ENCODE measurements at regions not wholly inside any gene's neighbourhood (a gene's known extent, or its start where the extent isn't known, plus 50 kb on each side); places are given as distances from the start of the nearest gene placed in this dataset.
"Not testable (repeated sequence)": the region's sequence is repeated elsewhere in the genome, so short reads cannot be mapped to it uniquely, and the experiment has no call there.

- H3K27ac Mint-ChIP-seq; H3K27ac ChIP-seq (ENCODE audit: low read depth, low read length); H3K9me3 ChIP-seq (ENCODE audit: control insufficient read depth in 2 of 3, low read length in 3 of 3); H3K4me1 Mint-ChIP-seq; H3K27me3 Mint-ChIP-seq; H3K27me3 ChIP-seq (ENCODE audit: control insufficient read depth in 2 of 2, insufficient read depth in 2 of 2, low read length in 2 of 2); DNase-seq; intact Hi-C loops (cut with micrococcal nuclease); H3K9me3 Mint-ChIP-seq; POLR2A ChIA-PET; H3K4me3 ChIP-seq (ENCODE audit: low read length); H3K4me1 ChIP-seq (ENCODE audit: control insufficient read depth in 2 of 2, insufficient read depth in 2 of 2, low read length in 2 of 2); CTCF ChIA-PET; H3K4me3 Mint-ChIP-seq; ATAC-seq; H3K36me3 Mint-ChIP-seq; H3K36me3 ChIP-seq (ENCODE audit: control insufficient read depth in 2 of 3, insufficient read depth in 3 of 3, low read length in 3 of 3): not testable (repeated sequence)
Measured at GRCh38 chrY:26167332-26167731, 545.4 kb downstream of the CDY1 start.

GRCh38 chrY:26179326-26179725 lies 557.4 kb downstream of the CDY1 start:
- not testable (repeated sequence) for H3K4me1 ChIP-seq (ENCODE audit: control insufficient read depth in 2 of 2, insufficient read depth in 2 of 2, low read length in 2 of 2)

GRCh38 chrY:26224974-26225373 lies 603.1 kb downstream of the CDY1 start:
- DNase-seq; H3K36me3 ChIP-seq (ENCODE audit: control insufficient read depth in 2 of 3, insufficient read depth in 3 of 3, low read length in 3 of 3); H3K4me1 Mint-ChIP-seq; H3K4me3 ChIP-seq (ENCODE audit: low read length); ATAC-seq; intact Hi-C loops (cut with micrococcal nuclease); H3K27me3 ChIP-seq (ENCODE audit: control insufficient read depth in 2 of 2, insufficient read depth in 2 of 2, low read length in 2 of 2); H3K27ac Mint-ChIP-seq; POLR2A ChIA-PET; CTCF ChIA-PET; H3K27ac ChIP-seq (ENCODE audit: low read depth, low read length); H3K9me3 ChIP-seq (ENCODE audit: control insufficient read depth in 2 of 3, low read length in 3 of 3); H3K27me3 Mint-ChIP-seq; H3K36me3 Mint-ChIP-seq; H3K9me3 Mint-ChIP-seq; H3K4me1 ChIP-seq (ENCODE audit: control insufficient read depth in 2 of 2, insufficient read depth in 2 of 2, low read length in 2 of 2); H3K4me3 Mint-ChIP-seq: not testable (repeated sequence)

More at GRCh38 chrY:26179326-26179725, 557.4 kb downstream of the CDY1 start:
- H3K27me3 ChIP-seq (ENCODE audit: control insufficient read depth in 2 of 2, insufficient read depth in 2 of 2, low read length in 2 of 2); intact Hi-C loops (cut with micrococcal nuclease); H3K36me3 ChIP-seq (ENCODE audit: control insufficient read depth in 2 of 3, insufficient read depth in 3 of 3, low read length in 3 of 3); POLR2A ChIA-PET; H3K9me3 Mint-ChIP-seq; H3K4me3 Mint-ChIP-seq; H3K27ac ChIP-seq (ENCODE audit: low read depth, low read length); DNase-seq; H3K27ac Mint-ChIP-seq; H3K4me1 Mint-ChIP-seq; H3K4me3 ChIP-seq (ENCODE audit: low read length); H3K36me3 Mint-ChIP-seq; CTCF ChIA-PET; H3K27me3 Mint-ChIP-seq; H3K9me3 ChIP-seq (ENCODE audit: control insufficient read depth in 2 of 3, low read length in 3 of 3); ATAC-seq: not testable (repeated sequence)

GRCh38 chrY:26225468-26225867 lies 603.6 kb downstream of the CDY1 start:
- DNase-seq, POLR2A ChIA-PET, H3K27ac Mint-ChIP-seq: not testable (repeated sequence)

GRCh38 chrY:26240944-26241343 lies 619.0 kb downstream of the CDY1 start:
- CTCF ChIA-PET; POLR2A ChIA-PET; H3K9me3 Mint-ChIP-seq; H3K4me1 Mint-ChIP-seq; H3K27ac ChIP-seq (ENCODE audit: low read depth, low read length); H3K27me3 ChIP-seq (ENCODE audit: control insufficient read depth in 2 of 2, insufficient read depth in 2 of 2, low read length in 2 of 2); H3K27ac Mint-ChIP-seq; ATAC-seq; H3K36me3 Mint-ChIP-seq; DNase-seq; H3K4me1 ChIP-seq (ENCODE audit: control insufficient read depth in 2 of 2, insufficient read depth in 2 of 2, low read length in 2 of 2); H3K4me3 ChIP-seq (ENCODE audit: low read length); H3K4me3 Mint-ChIP-seq; H3K27me3 Mint-ChIP-seq; intact Hi-C loops (cut with micrococcal nuclease); H3K9me3 ChIP-seq (ENCODE audit: control insufficient read depth in 2 of 3, low read length in 3 of 3); H3K36me3 ChIP-seq (ENCODE audit: control insufficient read depth in 2 of 3, insufficient read depth in 3 of 3, low read length in 3 of 3): not testable (repeated sequence)

More at GRCh38 chrY:26225468-26225867, 603.6 kb downstream of the CDY1 start:
- H3K27me3 ChIP-seq (ENCODE audit: control insufficient read depth in 2 of 2, insufficient read depth in 2 of 2, low read length in 2 of 2); ATAC-seq; intact Hi-C loops (cut with micrococcal nuclease); H3K9me3 ChIP-seq (ENCODE audit: control insufficient read depth in 2 of 3, low read length in 3 of 3); CTCF ChIA-PET; H3K36me3 ChIP-seq (ENCODE audit: control insufficient read depth in 2 of 3, insufficient read depth in 3 of 3, low read length in 3 of 3); H3K4me3 ChIP-seq (ENCODE audit: low read length); H3K4me1 ChIP-seq (ENCODE audit: control insufficient read depth in 2 of 2, insufficient read depth in 2 of 2, low read length in 2 of 2); H3K27ac ChIP-seq (ENCODE audit: low read depth, low read length); H3K9me3 Mint-ChIP-seq; H3K36me3 Mint-ChIP-seq; H3K27me3 Mint-ChIP-seq; H3K4me3 Mint-ChIP-seq; H3K4me1 Mint-ChIP-seq: not testable (repeated sequence)

- H3K27ac ChIP-seq (ENCODE audit: low read depth, low read length); H3K9me3 ChIP-seq (ENCODE audit: control insufficient read depth in 2 of 3, low read length in 3 of 3); H3K9me3 Mint-ChIP-seq; intact Hi-C loops (cut with micrococcal nuclease); H3K27me3 Mint-ChIP-seq; H3K36me3 ChIP-seq (ENCODE audit: control insufficient read depth in 2 of 3, insufficient read depth in 3 of 3, low read length in 3 of 3); ATAC-seq; H3K4me3 ChIP-seq (ENCODE audit: low read length); H3K4me1 Mint-ChIP-seq; DNase-seq; H3K4me3 Mint-ChIP-seq; H3K27me3 ChIP-seq (ENCODE audit: control insufficient read depth in 2 of 2, insufficient read depth in 2 of 2, low read length in 2 of 2); POLR2A ChIA-PET; H3K4me1 ChIP-seq (ENCODE audit: control insufficient read depth in 2 of 2, insufficient read depth in 2 of 2, low read length in 2 of 2); CTCF ChIA-PET; H3K36me3 Mint-ChIP-seq; H3K27ac Mint-ChIP-seq: not testable (repeated sequence)
Measured at GRCh38 chrY:26254262-26254661, 632.3 kb downstream of the CDY1 start.

GRCh38 chrY:26265449-26265848 lies 643.5 kb downstream of the CDY1 start:
- H3K4me1 Mint-ChIP-seq; H3K9me3 ChIP-seq (ENCODE audit: control insufficient read depth in 2 of 3, low read length in 3 of 3); H3K9me3 Mint-ChIP-seq; H3K4me1 ChIP-seq (ENCODE audit: control insufficient read depth in 2 of 2, insufficient read depth in 2 of 2, low read length in 2 of 2); POLR2A ChIA-PET; CTCF ChIA-PET; ATAC-seq; H3K36me3 Mint-ChIP-seq; intact Hi-C loops (cut with micrococcal nuclease); H3K4me3 Mint-ChIP-seq; H3K27me3 ChIP-seq (ENCODE audit: control insufficient read depth in 2 of 2, insufficient read depth in 2 of 2, low read length in 2 of 2); H3K27me3 Mint-ChIP-seq; H3K27ac Mint-ChIP-seq; DNase-seq; H3K27ac ChIP-seq (ENCODE audit: low read depth, low read length); H3K36me3 ChIP-seq (ENCODE audit: control insufficient read depth in 2 of 3, insufficient read depth in 3 of 3, low read length in 3 of 3); H3K4me3 ChIP-seq (ENCODE audit: low read length): not testable (repeated sequence)
